NB4 (cell line): ENCODE measurements at regions not wholly inside any gene's neighbourhood (a gene's known extent, or its start where the extent isn't known, plus 50 kb on each side); places are given as distances from the start of the nearest gene placed in this dataset.

Experiments used
- POLR2A ChIP-seq: IDR thresholded peaks from 2 replicates; pipeline ENCODE4 v1.6.1; 2011; ENCODE audit warnings: mild to moderate bottlenecking; ENCODE audit not compliant: insufficient read length; ENCODE audit errors: extremely low read depth
- TF ChIP-seq, protein P1 (sequence below): IDR thresholded peaks from one replicate; pipeline ENCODE4 v1.5.1; 2012; ENCODE audit warnings: low read depth, low read length
- TF ChIP-seq, protein P2 (sequence below): IDR thresholded peaks from 2 replicates; pipeline ENCODE4 v1.6.1; 2011; ENCODE audit warnings: low read depth, low read length

DNA sequence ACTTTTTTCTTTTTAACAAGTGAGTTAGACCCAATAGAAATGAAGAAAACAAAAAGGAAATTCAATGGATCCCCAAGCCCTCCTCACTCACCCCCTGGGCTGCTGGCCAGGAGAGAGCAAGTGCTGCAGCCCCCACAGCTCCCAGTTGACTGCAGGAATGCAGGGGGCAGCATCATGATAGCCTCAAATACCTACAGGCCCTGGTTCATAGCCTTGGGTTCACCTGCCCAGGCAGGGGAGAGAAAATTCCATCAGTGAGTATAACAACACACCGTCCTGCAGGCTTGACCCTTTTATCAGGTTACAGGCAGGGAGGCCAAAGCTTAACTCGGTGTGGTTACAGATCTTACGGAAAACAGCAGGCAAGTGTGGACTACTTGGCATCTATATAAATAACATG is 76.3 kb downstream of the PHLDA1 start:
- TF ChIP-seq, protein P1, sequence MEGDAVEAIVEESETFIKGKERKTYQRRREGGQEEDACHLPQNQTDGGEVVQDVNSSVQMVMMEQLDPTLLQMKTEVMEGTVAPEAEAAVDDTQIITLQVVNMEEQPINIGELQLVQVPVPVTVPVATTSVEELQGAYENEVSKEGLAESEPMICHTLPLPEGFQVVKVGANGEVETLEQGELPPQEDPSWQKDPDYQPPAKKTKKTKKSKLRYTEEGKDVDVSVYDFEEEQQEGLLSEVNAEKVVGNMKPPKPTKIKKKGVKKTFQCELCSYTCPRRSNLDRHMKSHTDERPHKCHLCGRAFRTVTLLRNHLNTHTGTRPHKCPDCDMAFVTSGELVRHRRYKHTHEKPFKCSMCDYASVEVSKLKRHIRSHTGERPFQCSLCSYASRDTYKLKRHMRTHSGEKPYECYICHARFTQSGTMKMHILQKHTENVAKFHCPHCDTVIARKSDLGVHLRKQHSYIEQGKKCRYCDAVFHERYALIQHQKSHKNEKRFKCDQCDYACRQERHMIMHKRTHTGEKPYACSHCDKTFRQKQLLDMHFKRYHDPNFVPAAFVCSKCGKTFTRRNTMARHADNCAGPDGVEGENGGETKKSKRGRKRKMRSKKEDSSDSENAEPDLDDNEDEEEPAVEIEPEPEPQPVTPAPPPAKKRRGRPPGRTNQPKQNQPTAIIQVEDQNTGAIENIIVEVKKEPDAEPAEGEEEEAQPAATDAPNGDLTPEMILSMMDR: no peak
- no peak for TF ChIP-seq POLR2A
- TF ChIP-seq, protein P2, sequence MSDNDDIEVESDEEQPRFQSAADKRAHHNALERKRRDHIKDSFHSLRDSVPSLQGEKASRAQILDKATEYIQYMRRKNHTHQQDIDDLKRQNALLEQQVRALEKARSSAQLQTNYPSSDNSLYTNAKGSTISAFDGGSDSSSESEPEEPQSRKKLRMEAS: no peak
